GM04503 (cell line): ENCODE measurements at regions not wholly inside any gene's neighbourhood (a gene's known extent, or its start where the extent isn't known, plus 50 kb on each side); places are given as distances from the start of the nearest gene placed in this dataset.

ENCODE experiments used
- DNase-seq: peaks from one replicate; pipeline ENCODE4 v3.0.0-alpha.2; 2012; ENCODE audit warnings: low read depth

DNA sequence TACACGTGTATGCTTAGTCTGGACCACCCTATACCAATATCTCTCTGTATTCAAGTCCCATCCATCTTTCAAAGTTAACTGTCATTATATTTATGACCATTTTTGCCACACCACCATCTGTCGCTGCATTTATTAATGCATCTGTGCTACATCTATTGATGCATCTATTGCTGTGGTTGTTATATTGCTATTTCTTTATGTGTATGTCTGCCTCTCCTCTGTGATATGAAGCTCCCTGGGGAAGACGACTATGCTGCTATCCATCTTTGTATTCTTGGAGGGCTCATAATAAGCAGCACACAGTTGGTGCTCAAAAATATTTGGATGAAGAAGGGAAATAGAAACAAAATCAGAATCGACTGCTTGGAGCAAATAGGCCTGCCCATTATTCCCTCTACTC, 357.6 kb downstream of the RPS29 start:
- DNase-seq: no peak

DNA sequence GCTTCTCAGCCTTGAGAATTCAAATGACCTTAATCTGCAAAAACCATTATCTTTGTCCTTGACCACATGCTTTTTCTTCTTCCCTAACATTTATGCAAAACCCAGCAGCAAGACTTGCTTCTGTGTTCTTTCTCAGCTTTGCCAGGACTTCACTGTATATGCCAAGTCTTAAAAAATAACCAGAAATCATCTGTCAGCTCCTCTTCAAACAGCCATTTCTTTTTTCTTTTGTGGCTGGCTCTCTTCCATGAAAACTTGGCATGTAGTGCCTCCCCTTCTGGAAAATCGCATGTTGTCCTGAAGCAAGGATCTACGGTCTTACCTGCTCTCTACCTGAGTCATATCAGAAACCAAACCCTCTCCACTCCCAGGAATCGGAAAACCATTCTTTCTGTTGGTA, 364.9 kb downstream of the RPS29 start:
- no peak for DNase-seq

DNA sequence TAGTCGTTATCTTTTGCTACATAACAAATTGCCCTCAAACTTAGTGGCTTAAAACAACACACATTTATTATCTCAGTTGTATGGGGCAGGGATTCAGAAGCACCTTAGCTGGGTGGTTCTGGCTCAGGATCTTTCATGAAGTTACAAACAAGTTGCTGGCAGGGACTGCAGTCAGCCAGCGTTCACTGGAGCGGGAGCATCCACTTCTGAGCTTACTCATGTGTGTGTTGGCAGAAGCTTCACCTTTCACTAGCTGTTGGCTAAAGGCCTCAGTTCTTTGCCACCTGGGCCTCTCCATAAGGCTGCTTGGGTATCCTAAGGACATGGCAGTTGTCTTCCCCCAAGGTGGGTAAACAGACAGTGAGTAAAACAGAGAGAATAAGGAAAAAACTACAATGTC, 365.7 kb downstream of the RPS29 start:
- DNase-seq: no peak

- DNase-seq: no peak
These were observed 367.6 kb downstream of the RPS29 start for GRCh38 chr14:49218436-49219092.

GRCh38 chr14:49212721-49213120, 373.5 kb downstream of the RPS29 start:
- no peak for DNase-seq

DNA sequence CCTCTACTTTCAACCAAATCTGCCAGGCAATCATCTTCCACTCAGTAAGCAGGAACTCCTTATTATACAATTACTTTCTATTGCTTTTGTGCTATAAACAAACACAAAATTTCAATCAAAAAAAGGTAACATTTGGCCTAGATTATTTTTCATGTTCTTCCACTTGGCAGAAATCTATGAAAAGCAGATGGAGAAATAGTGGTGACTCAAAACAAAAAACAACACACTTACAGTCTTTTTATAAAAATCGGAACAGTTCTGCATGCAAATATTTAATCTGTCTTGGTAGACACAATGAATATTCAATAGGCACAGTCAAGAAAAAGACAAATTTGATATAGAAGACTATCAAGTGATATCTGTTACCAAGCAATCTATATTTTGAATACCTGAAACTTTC, 376.8 kb downstream of the RPS29 start:
- no peak for DNase-seq

GRCh38 chr14:49206828-49207227, 379.4 kb downstream of the RPS29 start:
- DNase-seq: no peak

- DNase-seq: no peak
These were observed 382.5 kb downstream of the RPS29 start for GRCh38 chr14:49203676-49204075.

DNA sequence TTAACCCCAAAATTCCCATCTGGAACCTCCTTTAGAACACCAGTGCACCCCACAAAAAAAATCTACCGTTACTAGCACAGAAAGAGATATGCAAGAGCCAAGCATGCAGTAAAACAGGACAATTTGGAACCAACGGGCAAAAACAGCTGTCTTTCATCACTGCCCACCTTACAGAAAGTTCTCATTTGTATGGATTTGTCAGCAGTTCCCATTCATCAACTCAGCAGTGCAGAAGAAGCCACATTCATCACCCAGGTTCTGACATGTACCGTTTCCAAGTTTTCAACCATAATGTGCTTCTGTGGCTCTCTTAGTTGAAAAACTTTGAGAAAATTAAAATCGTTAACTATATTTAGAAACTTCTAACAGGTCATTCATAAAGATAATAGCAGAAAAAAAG, 387.0 kb downstream of the RPS29 start:
- no peak for DNase-seq

DNA sequence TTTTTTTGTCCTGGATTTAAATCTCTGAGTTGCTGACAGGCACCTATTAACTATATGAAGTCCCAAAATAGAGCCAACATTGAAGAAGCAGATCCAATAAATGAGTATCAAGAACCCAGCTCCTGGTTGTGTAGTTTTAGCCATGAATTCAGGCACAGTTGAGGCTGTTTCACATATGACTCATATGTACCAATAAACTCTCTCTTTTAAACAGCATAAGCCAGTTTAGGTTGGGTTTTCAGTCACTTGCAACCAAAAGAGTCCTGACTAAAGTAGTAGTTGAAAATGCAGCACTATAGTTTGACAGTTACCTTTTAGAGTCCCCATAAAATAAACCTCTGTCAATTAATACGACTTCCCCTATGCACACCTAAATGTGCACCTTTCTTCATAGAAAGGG, 389.9 kb downstream of the RPS29 start:
- DNase-seq: no peak

DNA sequence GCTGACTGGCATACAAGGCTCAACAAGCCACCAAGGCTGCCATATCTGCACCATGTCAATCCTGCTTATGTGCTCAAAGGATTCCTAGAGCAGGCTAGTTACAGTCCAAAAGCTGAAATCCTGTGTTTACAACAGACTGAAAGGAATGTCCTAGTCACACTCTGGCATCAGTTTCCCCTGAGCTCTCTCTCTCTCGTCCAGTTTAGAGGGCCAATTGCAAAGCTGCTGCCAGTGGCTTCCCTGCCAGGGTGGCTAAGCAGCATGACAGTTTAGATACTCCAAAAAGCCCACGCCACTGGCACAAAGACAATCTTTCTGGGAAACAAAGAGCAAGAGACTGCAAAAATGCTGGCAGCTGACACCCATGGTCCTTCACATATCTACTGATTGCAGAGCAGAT, 392.1 kb downstream of the RPS29 start:
- no peak for DNase-seq

DNA sequence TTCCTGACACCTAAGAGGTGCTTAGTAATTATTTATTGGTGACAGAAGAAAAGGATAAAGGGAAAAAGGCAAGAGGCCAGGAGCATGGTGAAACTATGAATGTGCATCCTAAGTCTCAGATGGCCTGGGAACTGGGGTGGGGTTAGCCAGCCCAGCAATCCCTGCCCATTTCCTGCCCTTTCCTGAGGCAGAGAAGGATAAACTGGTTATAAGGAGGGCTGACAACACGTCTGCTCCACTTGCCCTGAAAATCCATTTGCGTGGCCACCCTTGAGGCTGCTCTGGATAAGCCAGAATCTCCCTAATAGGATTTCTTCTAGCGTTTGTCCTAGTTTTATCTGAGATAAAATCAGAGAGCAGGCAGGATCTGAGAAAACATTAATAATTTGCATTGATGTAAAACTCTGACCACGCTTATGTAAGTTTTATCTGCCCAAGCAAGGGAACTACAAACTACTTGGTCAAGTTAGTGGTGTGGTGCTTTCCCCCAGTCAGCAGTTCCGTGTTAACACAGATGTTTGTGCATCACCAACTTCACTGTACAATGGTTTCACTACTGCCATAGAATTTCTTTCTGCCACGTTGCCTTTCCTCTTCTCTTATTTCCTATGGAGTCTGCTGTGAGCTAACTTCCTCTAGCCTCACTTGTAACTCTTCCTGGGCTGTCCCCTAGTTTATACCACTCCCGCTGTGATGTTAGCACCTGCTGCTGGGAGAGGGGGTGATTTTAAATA, 392.7 kb downstream of the RPS29 start:
- DNase-seq: no peak

GRCh38 chr14:49191380-49191779, 394.8 kb downstream of the RPS29 start:
- no peak for DNase-seq

- DNase-seq: no peak
These were observed 396.8 kb downstream of the RPS29 start for GRCh38 chr14:49189375-49189774.

DNA sequence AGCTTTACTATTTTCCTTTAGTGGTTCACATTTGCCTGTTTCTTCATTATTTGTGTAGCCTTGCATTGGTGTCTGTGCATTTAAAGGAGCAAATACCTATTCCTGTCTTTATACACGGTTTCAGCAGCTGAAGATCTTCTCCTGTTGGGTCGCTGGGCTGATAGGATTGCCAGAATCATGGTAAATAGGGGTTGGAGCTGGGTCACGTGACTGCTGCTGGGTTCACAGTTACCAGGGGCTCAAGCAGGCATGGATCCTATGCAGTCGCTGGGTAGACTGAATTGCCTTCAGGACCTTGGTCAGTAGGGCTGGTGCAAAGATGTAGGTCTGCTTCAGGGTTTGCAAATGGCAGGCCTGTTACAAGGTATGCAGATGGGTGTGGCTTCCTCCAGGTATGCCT, 398.4 kb downstream of the RPS29 start:
- DNase-seq: no peak

GRCh38 chr14:49173765-49174373, 412.3 kb downstream of the RPS29 start:
- DNase-seq: peak; percentile 13

- DNase-seq: no peak
These were observed 422.1 kb downstream of the RPS29 start for GRCh38 chr14:49164074-49164473.

DNA sequence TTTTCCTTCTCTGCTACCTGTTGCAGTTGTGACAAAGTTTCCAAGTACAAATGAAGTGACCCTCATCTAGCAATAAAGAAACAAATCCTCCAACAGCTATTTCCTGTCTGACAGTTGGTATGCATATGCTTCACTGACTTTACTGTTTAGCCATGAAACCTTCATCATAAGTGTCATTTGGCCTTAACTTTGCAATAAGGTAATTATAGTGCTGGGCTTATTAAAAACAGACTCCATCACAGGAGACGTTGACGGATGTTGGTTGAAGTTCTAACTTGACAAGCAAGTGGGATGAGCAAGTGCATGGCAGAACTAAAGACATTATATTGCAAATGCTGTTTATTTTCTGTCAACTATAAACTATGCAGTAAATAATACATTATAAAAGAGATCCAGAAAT, 425.2 kb downstream of the RPS29 start:
- DNase-seq: no peak

DNA sequence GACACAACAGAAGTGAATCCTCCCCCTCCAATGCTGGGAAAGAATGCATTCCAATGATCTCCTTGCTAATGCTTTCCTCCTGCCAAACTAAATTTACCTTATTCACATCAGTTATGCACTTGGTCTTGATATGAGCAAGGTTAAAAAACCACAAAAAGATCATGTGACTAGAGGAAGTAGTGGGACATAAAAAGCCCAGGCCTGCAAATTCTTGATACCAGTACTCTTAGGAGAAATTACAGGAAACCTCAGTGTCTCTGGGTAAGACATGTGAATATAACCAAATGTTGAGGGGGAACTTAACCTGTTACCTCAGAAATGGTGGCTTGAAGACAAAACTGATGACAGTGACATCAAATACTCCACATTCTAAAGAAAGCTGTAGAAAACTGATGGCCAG, 427.1 kb downstream of the RPS29 start:
- no peak for DNase-seq

GRCh38 chr14:49139593-49139992, 446.6 kb downstream of the RPS29 start:
- DNase-seq: no peak

- no peak for DNase-seq
These were observed 451.2 kb downstream of the RPS29 start for GRCh38 chr14:49134940-49135339.

GRCh38 chr14:49121246-49121645, 464.9 kb downstream of the RPS29 start:
- no peak for DNase-seq

- no peak for DNase-seq
These were observed 471.9 kb downstream of the RPS29 start for GRCh38 chr14:49114161-49114893.
